Thyroid gland (tissue), 4 donors: ENCODE measurements at regions not wholly inside any gene's neighbourhood (a gene's known extent, or its start where the extent isn't known, plus 50 kb on each side); places are given as distances from the start of the nearest gene placed in this dataset.

ENCODE experiments used
- CTCF ChIP-seq, 6 experiments: fragments of 200-600 bp in 3 of 6; fragments of 450-650 bp in 3 of 6; sonication (generic) in 3 of 6; IDR thresholded peaks; one replicate each; pipeline ENCODE4 v1.5.1; 2016 to 2019; ENCODE audit warnings: antibody characterized with exemption in 6 of 6, mild to moderate bottlenecking in 2 of 6, inconsistent platforms in 1 of 6, moderate library complexity in 1 of 6
- POLR2A ChIP-seq, 2 donors: fragments of 450-650 bp; IDR thresholded peaks; one replicate each; pipeline ENCODE4 v1.6.1; 2017; ENCODE audit warnings: antibody characterized with exemption in 2 of 2, mild to moderate bottlenecking in 2 of 2, moderate library complexity in 1 of 2

- TF ChIP-seq CTCF (IDR thresholded peaks at IDR 0.05) (no peak), POLR2A (IDR thresholded peaks at IDR 0.05) (no peak)
Observed at GRCh38 chr17:77379065-77379428, 238.3 kb downstream of the SEC14L1 start.
